Glutamatergic neuron (in vitro differentiated cells): ENCODE measurements at regions not wholly inside any gene's neighbourhood (a gene's known extent, or its start where the extent isn't known, plus 50 kb on each side); places are given as distances from the start of the nearest gene placed in this dataset.

ENCODE experiments used
- DNase-seq: peaks from one replicate; pipeline ENCODE4 v3.0.0; 2022
- H3K27ac Mint-ChIP-seq: one replicate; pipeline ENCODE4 v1.8.0; 2020; ENCODE audit warnings: mild to moderate bottlenecking, mixed read lengths, inconsistent platforms; ENCODE audit not compliant: unreplicated experiment
- H3K27me3 Mint-ChIP-seq: one replicate; pipeline ENCODE4 v1.8.0; 2020; ENCODE audit warnings: mild to moderate bottlenecking, moderate library complexity, mixed read lengths, inconsistent platforms; ENCODE audit not compliant: unreplicated experiment
- H3K36me3 Mint-ChIP-seq: one replicate; pipeline ENCODE4 v1.8.0; 2020; ENCODE audit warnings: mild to moderate bottlenecking, mixed read lengths, inconsistent platforms; ENCODE audit not compliant: unreplicated experiment
- H3K4me1 Mint-ChIP-seq: one replicate; pipeline ENCODE4 v1.8.0; 2020; ENCODE audit warnings: mild to moderate bottlenecking, low read depth, mixed read lengths, inconsistent platforms; ENCODE audit not compliant: unreplicated experiment
- H3K4me3 Mint-ChIP-seq: one replicate; pipeline ENCODE4 v1.8.0; 2020; ENCODE audit warnings: mild to moderate bottlenecking, mixed read lengths, inconsistent platforms; ENCODE audit not compliant: unreplicated experiment
- H3K9me3 Mint-ChIP-seq: one replicate; pipeline ENCODE4 v1.8.0; 2020; ENCODE audit warnings: mild to moderate bottlenecking, moderate library complexity, mixed read lengths, inconsistent platforms; ENCODE audit not compliant: unreplicated experiment
- CTCF ChIP-seq: fragments of 200-600 bp; sonication (generic); IDR thresholded peaks from one replicate; pipeline ENCODE4 v1.5.0; 2021; ENCODE audit not compliant: partially characterized antibody, unreplicated experiment

GRCh38 chr18:41162191-41162590 is 792.8 kb upstream of the PIK3C3 start:
- Mint-ChIP-seq H3K4me3 (no peak overlapping the region), H3K4me1 (no peaks in the 10 kb centered on the region), H3K27ac (no peak overlapping the region), H3K27me3 (no peaks in the 10 kb centered on the region), H3K36me3 (no peaks in the 10 kb centered on the region), H3K9me3 (no peaks in the 10 kb centered on the region)
- TF ChIP-seq CTCF = no peak
- no peak for DNase-seq

- Mint-ChIP-seq H3K4me1 (peaks cover 2% of the 10 kb centered on the region), H3K9me3 (no peaks in the 10 kb centered on the region), H3K4me3 (no peak overlapping the region), H3K36me3 (no peaks in the 10 kb centered on the region), H3K27ac (no peak overlapping the region), H3K27me3 (no peaks in the 10 kb centered on the region)
- no peak for DNase-seq
- TF ChIP-seq CTCF = no peak
These were observed 798.9 kb upstream of the PIK3C3 start for GRCh38 chr18:41155910-41156851.

GRCh38 chr18:41155025-41155424 is 800.0 kb upstream of the PIK3C3 start:
- no peaks in the 10 kb centered on the region for H3K36me3 Mint-ChIP-seq
- DNase-seq = no peak
- H3K4me1 Mint-ChIP-seq = peaks cover 2% of the 10 kb centered on the region
- H3K9me3 Mint-ChIP-seq = no peaks in the 10 kb centered on the region
- H3K27ac Mint-ChIP-seq = no peak overlapping the region
- H3K27me3 Mint-ChIP-seq = no peaks in the 10 kb centered on the region
- no peak for TF ChIP-seq CTCF
- H3K4me3 Mint-ChIP-seq = no peak overlapping the region

GRCh38 chr18:41153871-41154270 is 801.2 kb upstream of the PIK3C3 start:
- H3K27ac Mint-ChIP-seq = no peak overlapping the region
- no peak for TF ChIP-seq CTCF
- no peak overlapping the region for H3K4me3 Mint-ChIP-seq
- H3K4me1 Mint-ChIP-seq = peaks cover 2% of the 10 kb centered on the region
- no peak for DNase-seq
- H3K27me3 Mint-ChIP-seq = peaks cover 3% of the 10 kb centered on the region
- H3K36me3 Mint-ChIP-seq = no peaks in the 10 kb centered on the region
- no peaks in the 10 kb centered on the region for H3K9me3 Mint-ChIP-seq

GRCh38 chr18:41150316-41150715 is 804.7 kb upstream of the PIK3C3 start:
- no peak for DNase-seq
- Mint-ChIP-seq H3K4me1 (peaks cover 8% of the 10 kb centered on the region), H3K27ac (no peak overlapping the region), H3K27me3 (peaks cover 3% of the 10 kb centered on the region), H3K36me3 (no peaks in the 10 kb centered on the region), H3K9me3 (no peaks in the 10 kb centered on the region), H3K4me3 (no peak overlapping the region)
- no peak for TF ChIP-seq CTCF
